ENCODE measurements at regions not wholly inside any gene's neighbourhood (a gene's known extent, or its start where the extent isn't known, plus 50 kb on each side); places are given as distances from the start of the nearest gene placed in this dataset.

GRCh38 chr18:78726326-78727056 lies 253.1 kb upstream of the SALL3 start:
- no peak for DNase-seq (ENCODE audit: low spot score)

GRCh38 chr18:78727057-78727739 lies 252.4 kb upstream of the SALL3 start:
- DNase-seq (ENCODE audit: low spot score) = no peak

- DNase-seq (ENCODE audit: low spot score) = no peak
Measured at GRCh38 chr18:78727877-78728783, 251.5 kb upstream of the SALL3 start.

GRCh38 chr18:78728784-78729467 lies 250.7 kb upstream of the SALL3 start:
- DNase-seq (ENCODE audit: low spot score) = no peak

DNA sequence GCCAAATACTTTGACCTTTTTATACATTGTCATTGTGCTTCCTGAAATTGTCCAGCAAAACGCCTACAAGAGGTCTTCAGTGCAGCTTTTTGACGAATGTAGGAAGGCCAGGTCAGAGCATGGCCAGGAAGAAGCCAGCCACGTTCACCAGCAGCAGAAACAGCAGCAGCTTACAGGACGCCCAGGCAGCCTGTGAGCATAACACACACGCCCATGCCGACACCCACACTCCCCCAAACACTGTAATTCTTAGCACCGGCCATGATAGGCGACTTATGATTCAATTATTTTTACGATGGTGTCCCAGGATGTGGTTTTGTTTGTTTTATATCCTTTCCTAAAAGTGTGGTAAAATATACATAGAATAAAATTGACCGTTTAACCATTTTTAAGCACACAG lies 249.1 kb upstream of the SALL3 start:
- DNase-seq (ENCODE audit: low spot score) = no peak

- DNase-seq (ENCODE audit: low spot score) = no peak
Measured at GRCh38 chr18:78731016-78731397, 248.6 kb upstream of the SALL3 start.

DNA sequence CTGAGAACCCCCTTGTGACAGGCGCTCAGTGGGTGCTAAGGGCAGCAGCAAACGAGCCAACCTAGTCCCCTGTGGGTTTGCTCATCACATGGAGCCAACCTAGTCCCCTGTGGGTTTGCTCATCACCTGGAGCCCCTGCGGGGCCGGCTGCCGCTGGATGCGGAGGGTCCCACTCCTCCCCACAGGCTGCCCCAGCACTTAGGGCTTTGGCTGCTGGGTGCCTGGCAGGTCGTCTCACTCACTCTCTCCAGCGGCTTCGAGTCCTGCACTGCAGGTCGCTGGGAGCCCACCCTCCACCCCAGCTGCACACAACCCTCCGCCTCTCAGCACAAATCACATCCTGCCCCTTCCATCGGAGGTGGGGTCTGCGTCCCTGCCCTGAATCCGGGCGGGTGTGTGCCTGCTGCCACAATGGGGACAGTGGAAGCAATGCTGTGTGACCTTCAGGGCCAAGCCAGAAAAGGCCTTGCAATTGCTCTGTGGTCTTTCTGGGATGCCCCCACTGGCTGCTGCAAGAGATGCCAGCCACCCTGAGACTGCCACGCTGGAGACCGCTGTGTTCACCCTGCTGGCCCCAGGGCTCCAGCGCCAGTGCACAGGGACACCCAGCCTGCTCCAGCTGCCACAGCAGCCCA lies 248.1 kb upstream of the SALL3 start:
- no peak for DNase-seq (ENCODE audit: low spot score)

DNA sequence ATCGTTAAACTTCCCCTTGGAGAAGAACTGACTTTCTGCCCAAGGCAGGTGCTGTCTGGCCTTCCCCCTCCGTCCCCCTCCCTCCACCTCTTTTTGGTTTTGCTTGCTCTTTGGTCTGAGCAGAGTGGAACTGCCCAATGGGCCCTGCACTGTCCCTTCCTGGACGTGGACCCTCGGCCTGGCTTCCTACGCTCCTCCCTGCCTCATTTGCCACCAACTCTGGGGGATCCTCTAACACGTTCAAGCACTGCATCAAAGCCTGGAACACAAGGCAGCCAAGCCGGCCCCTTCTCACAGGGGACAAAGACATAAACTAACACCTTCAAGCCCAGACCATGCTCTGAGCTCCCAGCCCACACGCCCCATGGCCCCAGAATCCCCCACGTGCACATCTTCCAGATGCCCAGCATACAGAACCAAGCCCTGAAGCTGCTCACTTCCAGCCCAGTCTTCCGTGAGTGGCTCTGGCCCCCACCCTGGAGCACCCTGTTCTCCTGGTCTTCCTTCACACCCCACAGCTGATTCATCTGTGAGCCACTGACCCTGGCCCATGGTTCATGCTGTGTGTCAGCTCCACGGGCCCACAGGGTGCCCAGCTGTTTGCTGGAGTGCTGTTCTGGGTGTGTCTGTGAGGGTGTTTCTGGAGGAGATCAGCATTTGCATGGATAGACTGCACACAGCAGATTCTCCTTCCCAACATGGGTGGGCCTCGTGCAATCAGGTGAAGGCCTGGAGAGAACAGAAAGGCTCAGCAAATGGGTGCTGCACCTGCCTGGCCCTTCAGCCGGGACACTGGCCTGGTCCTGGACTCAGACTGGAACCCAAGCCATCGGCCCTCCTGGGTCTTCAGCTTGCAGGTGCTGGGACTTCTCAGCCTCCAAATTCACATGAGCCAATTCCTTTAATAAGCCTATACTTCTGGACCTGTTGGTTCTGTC lies 247.1 kb upstream of the SALL3 start:
- DNase-seq (ENCODE audit: low spot score) = no peak

DNA sequence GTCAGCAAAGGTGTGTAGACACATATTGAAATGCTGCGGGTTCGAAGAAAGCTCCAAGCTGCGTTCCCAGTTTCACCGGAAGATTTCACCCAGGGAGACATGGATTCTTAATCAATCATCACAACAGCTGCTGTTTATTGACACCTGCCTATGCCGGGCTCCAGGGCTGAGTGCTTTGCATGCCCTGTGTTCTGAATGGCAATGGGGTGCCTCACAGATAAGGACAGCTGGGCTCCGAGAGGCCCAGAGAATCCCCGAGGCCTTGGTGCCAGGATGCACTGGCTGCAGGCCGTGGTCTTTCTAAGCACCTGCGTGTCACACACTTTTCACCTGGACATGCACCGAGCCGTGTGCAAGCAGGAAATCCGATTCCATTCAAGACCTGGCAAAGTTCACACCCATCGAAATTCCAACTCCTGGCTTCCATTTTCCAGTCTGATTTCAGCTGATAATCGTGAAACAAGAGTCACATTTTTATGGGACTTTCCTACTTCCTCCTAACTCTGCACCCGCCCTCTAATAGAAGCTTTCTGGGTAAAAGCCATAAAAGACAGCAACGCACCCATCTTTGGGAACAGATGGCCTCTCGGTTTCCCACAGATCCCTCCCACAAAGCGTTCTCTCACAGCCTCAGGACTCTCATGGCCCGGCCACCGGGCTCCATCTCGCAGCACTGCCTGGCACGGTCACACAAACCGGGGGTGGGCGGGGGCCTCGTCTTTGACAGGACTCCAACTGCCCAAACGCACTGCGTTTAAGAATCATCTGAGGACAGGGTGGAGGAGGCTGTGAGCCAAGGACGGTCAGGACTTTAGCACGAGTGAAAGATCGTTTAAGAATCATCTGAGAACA lies 245.6 kb upstream of the SALL3 start:
- no peak for DNase-seq (ENCODE audit: low spot score)

- DNase-seq (ENCODE audit: low spot score) = no peak
Measured at GRCh38 chr18:78734614-78734945, 245.0 kb upstream of the SALL3 start.

GRCh38 chr18:78735131-78736014 lies 244.2 kb upstream of the SALL3 start:
- no peak for DNase-seq (ENCODE audit: low spot score)

DNA sequence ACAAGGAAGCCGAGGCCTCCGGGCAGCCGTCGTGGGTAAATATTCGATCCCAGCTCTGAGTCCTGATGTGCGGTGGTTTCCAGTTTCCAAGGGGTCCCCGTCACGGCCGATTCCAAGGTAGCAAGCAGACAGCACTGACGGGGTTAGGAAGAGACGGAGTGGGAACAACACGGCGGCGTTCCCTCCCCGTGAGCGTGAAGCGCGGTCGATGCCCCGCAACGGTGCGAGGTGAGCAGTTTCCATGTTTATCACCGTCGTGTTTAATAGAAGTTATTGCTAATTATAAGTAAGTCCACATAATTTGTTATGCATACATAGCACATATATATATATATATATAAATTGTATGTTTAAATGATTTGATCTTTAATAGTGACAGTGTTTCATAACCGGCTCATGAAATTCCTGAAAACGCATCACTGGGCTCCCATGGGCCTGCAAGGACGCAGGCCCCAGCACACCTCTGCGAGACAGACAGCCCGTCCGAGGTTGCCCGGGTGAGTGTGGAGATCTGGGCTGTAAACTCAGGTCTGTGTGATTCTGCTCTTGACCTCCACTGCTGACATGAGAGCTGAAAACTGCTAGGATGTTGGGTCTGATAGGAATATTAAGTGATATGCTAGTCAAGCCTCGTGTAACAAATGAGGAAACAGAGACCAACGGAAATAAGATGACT lies 243.5 kb upstream of the SALL3 start:
- no peak for DNase-seq (ENCODE audit: low spot score)

DNA sequence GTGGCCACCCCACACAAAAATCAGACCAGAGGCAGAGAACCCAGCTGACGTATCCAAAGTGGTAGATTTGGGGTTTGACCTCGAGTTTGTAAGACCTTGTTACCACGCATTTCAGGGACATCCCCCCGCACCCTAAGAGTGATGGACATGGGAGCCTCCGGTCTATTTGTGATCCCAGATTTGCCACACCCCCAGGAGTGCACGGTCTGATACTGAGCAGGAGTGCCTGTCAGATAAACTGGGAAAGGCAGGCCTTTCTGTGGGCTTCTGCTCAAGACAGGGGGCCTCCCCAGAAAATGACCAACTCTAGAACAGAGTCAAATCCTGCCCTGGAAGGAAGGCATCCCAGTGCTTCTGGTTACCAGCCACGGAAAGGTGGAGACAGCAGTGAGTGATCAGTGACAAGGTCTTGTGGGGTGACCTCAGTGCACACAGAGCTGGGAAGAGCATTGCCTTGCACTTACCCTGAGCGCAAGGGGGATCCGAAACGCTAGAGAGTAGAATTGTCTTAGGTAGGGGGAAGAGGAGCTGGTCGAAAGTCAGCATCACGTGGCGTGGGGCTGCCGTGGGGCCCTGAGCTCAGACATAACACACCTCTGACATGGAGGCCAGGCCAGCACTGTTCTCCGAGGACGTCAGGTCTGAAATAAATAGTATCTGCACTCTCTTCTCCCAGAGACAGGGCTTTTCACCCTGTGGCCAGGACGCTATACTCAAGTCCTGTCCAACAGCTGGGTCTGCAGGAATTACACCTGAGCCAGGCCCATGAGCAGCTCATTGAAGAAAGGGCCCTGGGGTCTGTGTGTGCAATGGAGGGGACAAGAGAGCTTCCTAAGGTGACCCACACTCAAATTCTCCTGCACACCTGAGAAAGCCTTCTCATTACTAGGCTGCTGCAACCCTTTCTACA lies 242.4 kb upstream of the SALL3 start:
- DNase-seq (ENCODE audit: low spot score) = no peak

DNA sequence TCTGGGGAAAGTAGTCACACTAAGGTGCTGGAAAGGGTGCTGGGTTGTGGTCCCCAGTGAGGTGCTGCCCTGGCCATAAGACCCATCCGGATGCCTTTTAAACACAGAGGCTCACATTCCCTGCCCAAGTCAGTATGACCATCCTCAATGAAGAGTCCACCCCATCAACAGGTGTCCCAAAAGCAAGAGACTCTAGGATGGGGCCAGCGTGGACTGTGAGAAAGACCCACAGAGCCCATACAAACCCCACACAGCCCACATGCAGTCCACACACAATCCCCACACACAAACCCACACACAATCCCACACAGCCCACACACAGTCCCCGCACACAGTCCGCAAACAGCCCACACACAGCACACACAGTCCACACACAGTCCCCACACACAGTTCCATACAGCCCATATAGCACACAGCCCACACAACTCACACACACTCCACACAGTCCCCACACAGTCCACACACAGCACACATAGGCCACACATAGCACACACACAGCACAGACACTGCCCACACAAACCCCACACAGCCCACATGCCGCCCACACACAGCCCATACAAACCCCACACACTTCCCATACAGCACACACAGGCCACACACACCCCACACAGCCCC lies 241.4 kb upstream of the SALL3 start:
- no peak for DNase-seq (ENCODE audit: low spot score)

GRCh38 chr18:78739115-78739514 lies 240.5 kb upstream of the SALL3 start:
- no peak for DNase-seq (ENCODE audit: low spot score)

GRCh38 chr18:78739882-78740677 lies 239.5 kb upstream of the SALL3 start:
- DNase-seq (ENCODE audit: low spot score) = no peak

Data from germinal center (tissue), 1 donor.